ENCODE measurements at regions not wholly inside any gene's neighbourhood (a gene's known extent, or its start where the extent isn't known, plus 50 kb on each side); places are given as distances from the start of the nearest gene placed in this dataset.

DNA sequence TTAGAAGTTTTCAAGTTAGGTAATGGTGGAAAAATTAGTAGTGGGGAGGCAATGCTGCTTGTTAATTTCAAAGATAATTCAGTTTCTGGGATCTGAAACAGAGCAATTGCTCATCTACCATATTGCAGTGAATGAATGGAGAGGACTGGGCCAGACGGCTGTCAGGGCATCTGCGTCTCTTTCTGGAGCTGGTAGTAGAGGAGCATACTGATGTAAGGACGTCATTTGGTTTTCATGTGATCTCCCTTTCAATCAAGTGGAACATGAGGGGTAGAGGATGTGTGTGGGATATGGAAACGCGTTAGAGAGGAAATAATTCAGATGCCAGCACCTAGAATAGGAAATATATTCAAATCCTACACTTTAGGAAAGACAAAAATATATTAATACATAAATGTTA, 490.3 kb downstream of the ADCYAP1 start:
- no peak overlapping the region for H3K4me3 ChIP-seq (ENCODE audit: low read length)
- TF ChIP-seq CTCF (conservative IDR thresholded peaks at IDR 0.05; ENCODE audit: low read length) = no peak
- DNase-seq (ENCODE audit: low read depth) = no peak

DNA sequence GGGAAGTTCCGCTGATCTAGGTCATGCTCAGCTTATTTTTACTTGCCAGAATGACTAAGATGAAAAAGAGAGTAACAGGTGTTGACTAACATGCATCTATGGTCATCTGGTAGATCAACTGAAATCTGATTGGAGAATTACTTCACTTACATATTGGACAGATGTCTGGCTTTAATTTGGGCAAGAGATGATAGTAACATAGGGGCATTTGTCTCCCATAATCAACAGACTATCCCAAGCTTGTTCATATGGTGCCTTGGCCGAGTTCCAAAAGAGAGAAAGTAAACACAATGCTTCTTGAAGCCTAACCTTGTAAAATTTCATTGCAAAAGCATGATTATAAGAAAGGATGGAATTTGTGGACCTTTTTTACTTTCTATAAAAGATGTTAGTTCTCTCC, 503.7 kb downstream of the ADCYAP1 start:
- no peak overlapping the region for H3K4me3 ChIP-seq (ENCODE audit: low read length)
- TF ChIP-seq CTCF (conservative IDR thresholded peaks at IDR 0.05; ENCODE audit: low read length) = no peak
- no peak for DNase-seq (ENCODE audit: low read depth)

- TF ChIP-seq CTCF (conservative IDR thresholded peaks at IDR 0.05; ENCODE audit: low read length) = no peak
- no peak for DNase-seq (ENCODE audit: low read depth)
Measured at GRCh38 chr18:1412655-1413322, 508.1 kb downstream of the ADCYAP1 start.

GRCh38 chr18:1413323-1413675, 508.6 kb downstream of the ADCYAP1 start:
- no peak for DNase-seq (ENCODE audit: low read depth)
- no peak overlapping the region for H3K4me3 ChIP-seq (ENCODE audit: low read length)
- TF ChIP-seq CTCF (conservative IDR thresholded peaks at IDR 0.05; ENCODE audit: low read length) = no peak

More at GRCh38 chr18:1412655-1413322, 508.1 kb downstream of the ADCYAP1 start:
- no peak overlapping the region for H3K4me3 ChIP-seq (ENCODE audit: low read length)

- no peak for DNase-seq (ENCODE audit: low read depth)
- TF ChIP-seq CTCF (conservative IDR thresholded peaks at IDR 0.05; ENCODE audit: low read length) = no peak
Measured at GRCh38 chr18:1416074-1416473, 511.4 kb downstream of the ADCYAP1 start.

GRCh38 chr18:1421502-1421901, 516.8 kb downstream of the ADCYAP1 start:
- TF ChIP-seq CTCF (conservative IDR thresholded peaks at IDR 0.05; ENCODE audit: low read length) = no peak
- no peak overlapping the region for H3K4me3 ChIP-seq (ENCODE audit: low read length)
- DNase-seq (ENCODE audit: low read depth) = no peak

More at GRCh38 chr18:1416074-1416473, 511.4 kb downstream of the ADCYAP1 start:
- H3K4me3 ChIP-seq (ENCODE audit: low read length) = no peak overlapping the region

DNA sequence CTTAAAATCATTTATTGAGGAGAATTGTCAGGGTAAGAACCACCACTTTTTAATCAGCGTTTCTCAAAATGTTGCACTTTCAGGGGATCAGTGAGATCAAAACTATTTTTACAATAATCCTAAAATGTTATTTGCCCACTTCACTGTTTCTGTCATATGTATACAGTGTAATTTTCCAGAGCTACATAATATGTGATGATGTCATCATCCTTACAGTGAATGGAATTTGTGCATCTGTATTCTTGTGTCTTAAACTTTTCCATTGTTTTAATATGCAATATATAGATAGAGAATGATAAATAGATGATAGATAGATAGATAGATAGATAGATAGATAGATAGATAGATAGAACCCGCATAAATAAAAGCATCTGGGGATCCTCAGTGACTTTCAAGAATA, 518.0 kb downstream of the ADCYAP1 start:
- TF ChIP-seq CTCF (conservative IDR thresholded peaks at IDR 0.05; ENCODE audit: low read length) = no peak
- no peak for DNase-seq (ENCODE audit: low read depth)

More for the DNA sequence above, 518.0 kb downstream of the ADCYAP1 start:
- H3K4me3 ChIP-seq (ENCODE audit: low read length) = no peak overlapping the region

Measured in AG10803 (cell line).